ENCODE measurements at regions not wholly inside any gene's neighbourhood (a gene's known extent, or its start where the extent isn't known, plus 50 kb on each side); places are given as distances from the start of the nearest gene placed in this dataset.

DNA sequence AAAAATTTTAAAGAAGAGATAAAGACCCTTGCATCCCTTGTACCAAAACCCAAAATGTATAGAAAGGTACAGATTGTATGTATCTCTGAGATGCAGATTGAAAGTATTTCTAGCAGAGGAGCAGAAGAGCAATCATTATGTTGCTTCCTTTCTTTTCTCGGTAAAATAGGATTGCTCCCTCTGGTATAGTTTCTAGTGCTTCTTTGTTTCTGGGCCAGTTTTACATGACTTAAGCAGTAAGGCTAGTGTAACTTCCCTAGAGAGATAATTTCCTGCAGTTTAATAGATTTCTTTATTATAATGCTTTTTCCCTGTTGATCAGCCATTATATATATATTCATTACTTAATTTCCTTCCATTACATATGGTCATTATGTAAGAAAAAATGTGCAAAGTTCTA is 496.2 kb upstream of the RGS18 start:
- H3K9ac ChIP-seq (ENCODE audit: insufficient read depth, low read depth, low read length): no peak overlapping the region
- no peak overlapping the region for H2AFZ ChIP-seq (ENCODE audit: low read length)
- H3K4me2 ChIP-seq (ENCODE audit: low read depth, low read length): no peak overlapping the region
- DNase-seq (ENCODE audit: low spot score) (no peak), ATAC-seq (no peak), FAIRE-seq (no peak)
- H3K27me3 ChIP-seq (ENCODE audit: control insufficient read depth in 1 of 2, insufficient read depth in 2 of 2, low read length in 2 of 2): no peaks in the 10 kb centered on the region
- WGBS (ENCODE audit: low lambda C conversion rate): 0% methylated on average over 1 of the region's 1 CpG
- CTCF ChIA-PET (ENCODE audit: low intra/inter-chr PET ratio, low total read pairs): no interaction called here
- H3K27ac ChIP-seq (ENCODE audit: extremely low read length, insufficient read depth, low read length): no peak overlapping the region
- H4K20me1 ChIP-seq (ENCODE audit: insufficient read depth, low read length): no peaks in the 10 kb centered on the region
- in situ Hi-C loops (cut with HindIII; ENCODE audit: extremely low pct_ligation_motif_present, low pct_unique_long_range_greater_than_20kb): no loop called here
- TF ChIP-seq HIVEP1 (CRISPR knock-in tag; IDR thresholded peaks at IDR 0.05) (no peak), ZNF260 (CRISPR knock-in tag; IDR thresholded peaks at IDR 0.05; ENCODE audit: borderline replicate concordance, low read depth) (no peak), PAWR (CRISPR knock-in tag; IDR thresholded peaks at IDR 0.05; ENCODE audit: borderline replicate concordance) (no peak), MZF1 (CRISPR knock-in tag; IDR thresholded peaks at IDR 0.05; ENCODE audit: borderline replicate concordance) (no peak), ZNF280B (CRISPR knock-in tag; IDR thresholded peaks at IDR 0.05; ENCODE audit: borderline replicate concordance) (no peak), GLI4 (CRISPR knock-in tag; IDR thresholded peaks at IDR 0.05; ENCODE audit: borderline replicate concordance) (no peak), LRRFIP1 (CRISPR knock-in tag; conservative IDR thresholded peaks at IDR 0.05) (no peak), ZNF75D (CRISPR knock-in tag; IDR thresholded peaks at IDR 0.05; ENCODE audit: borderline replicate concordance) (no peak), ZNF547 (CRISPR knock-in tag; IDR thresholded peaks at IDR 0.05) (no peak), ASH2L (IDR thresholded peaks at IDR 0.05; ENCODE audit: insufficient read length, low read depth, low read length) (no peak), SOX6 (IDR thresholded peaks at IDR 0.05) (no peak), SOX6 (CRISPR knock-in tag; IDR thresholded peaks at IDR 0.05) (no peak), ZNF557 (CRISPR knock-in tag; IDR thresholded peaks at IDR 0.05) (no peak), ZNF570 (CRISPR knock-in tag; IDR thresholded peaks at IDR 0.05; ENCODE audit: borderline replicate concordance) (no peak), ZMYM2 (CRISPR knock-in tag; IDR thresholded peaks at IDR 0.05) (no peak), SALL2 (CRISPR knock-in tag; IDR thresholded peaks at IDR 0.05) (no peak), ZNF282 (IDR thresholded peaks at IDR 0.05; ENCODE audit: partially characterized antibody) (no peak), ZFAT (CRISPR knock-in tag; conservative IDR thresholded peaks at IDR 0.05) (no peak), ZNF629 (CRISPR knock-in tag; conservative IDR thresholded peaks at IDR 0.05) (no peak), KAT8 (CRISPR knock-in tag; IDR thresholded peaks at IDR 0.05) (no peak)
- TF ChIP-seq, protein P1, sequence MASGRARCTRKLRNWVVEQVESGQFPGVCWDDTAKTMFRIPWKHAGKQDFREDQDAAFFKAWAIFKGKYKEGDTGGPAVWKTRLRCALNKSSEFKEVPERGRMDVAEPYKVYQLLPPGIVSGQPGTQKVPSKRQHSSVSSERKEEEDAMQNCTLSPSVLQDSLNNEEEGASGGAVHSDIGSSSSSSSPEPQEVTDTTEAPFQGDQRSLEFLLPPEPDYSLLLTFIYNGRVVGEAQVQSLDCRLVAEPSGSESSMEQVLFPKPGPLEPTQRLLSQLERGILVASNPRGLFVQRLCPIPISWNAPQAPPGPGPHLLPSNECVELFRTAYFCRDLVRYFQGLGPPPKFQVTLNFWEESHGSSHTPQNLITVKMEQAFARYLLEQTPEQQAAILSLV (CRISPR knock-in tag; IDR thresholded peaks at IDR 0.05; ENCODE audit: borderline replicate concordance): no peak
- no peaks in the 10 kb centered on the region for H3K4me1 ChIP-seq (ENCODE audit: insufficient read depth, low read length)
- POLR2A ChIA-PET: no interaction called here
- no peaks in the 10 kb centered on the region for H3K36me3 ChIP-seq (replicated peaks in 1 of 2; ENCODE audit: control insufficient read depth in 1 of 2, insufficient read depth in 2 of 2, low read length in 2 of 2)
- BruUV-seq (replicated peaks): no TSS peak
- H3K9me3 ChIP-seq (ENCODE audit: low read length): no peaks in the 10 kb centered on the region
- no peaks in the 10 kb centered on the region for H3K79me2 ChIP-seq (ENCODE audit: insufficient read depth, low read length)
- H3K4me3 ChIP-seq (replicated peaks in 1 of 3; ENCODE audit: insufficient read depth in 1 of 3, low read depth in 2 of 3, low read length in 3 of 3): no peak overlapping the region
- intact Hi-C loops (cut with micrococcal nuclease; ENCODE audit: unreplicated experiment): no loop called here

Data from HepG2 (cell line).